ENCODE measurements at regions not wholly inside any gene's neighbourhood (a gene's known extent, or its start where the extent isn't known, plus 50 kb on each side); places are given as distances from the start of the nearest gene placed in this dataset.

DNA sequence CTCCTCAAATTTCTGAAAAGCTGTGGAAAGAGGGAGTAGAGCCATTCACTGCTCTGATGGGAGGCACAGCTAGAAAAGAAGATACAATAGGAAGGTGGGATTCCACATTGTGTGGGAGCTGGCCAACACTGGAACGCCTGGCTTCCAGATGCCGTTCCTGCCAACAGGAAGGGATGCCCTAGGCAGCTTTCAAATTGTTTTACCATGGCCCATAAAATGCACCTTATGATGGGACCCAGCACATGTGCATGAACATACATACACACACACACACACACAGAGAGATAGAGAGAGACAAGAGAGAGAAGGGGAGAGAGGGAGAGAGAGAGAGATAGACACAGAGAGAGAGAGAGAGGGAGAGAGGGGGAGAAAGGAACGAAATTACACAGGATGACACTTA, 86.1 kb upstream of the BZW1 start:
- Histone ChIP-seq H3K27ac (ENCODE audit: poor library complexity, severe bottlenecking) (no peak overlapping the region), H3K36me3 (ENCODE audit: low read depth) (no peaks in the 10 kb centered on the region), H3K4me1 (ENCODE audit: insufficient read depth, poor library complexity, severe bottlenecking) (no peaks in the 10 kb centered on the region), H3K4me3 (ENCODE audit: severe bottlenecking) (no peak overlapping the region), H3K9me3 (ENCODE audit: severe bottlenecking) (no peaks in the 10 kb centered on the region), H3K27me3 (ENCODE audit: insufficient read depth, poor library complexity, severe bottlenecking) (no peaks in the 10 kb centered on the region)
- TF ChIP-seq, protein P1, sequence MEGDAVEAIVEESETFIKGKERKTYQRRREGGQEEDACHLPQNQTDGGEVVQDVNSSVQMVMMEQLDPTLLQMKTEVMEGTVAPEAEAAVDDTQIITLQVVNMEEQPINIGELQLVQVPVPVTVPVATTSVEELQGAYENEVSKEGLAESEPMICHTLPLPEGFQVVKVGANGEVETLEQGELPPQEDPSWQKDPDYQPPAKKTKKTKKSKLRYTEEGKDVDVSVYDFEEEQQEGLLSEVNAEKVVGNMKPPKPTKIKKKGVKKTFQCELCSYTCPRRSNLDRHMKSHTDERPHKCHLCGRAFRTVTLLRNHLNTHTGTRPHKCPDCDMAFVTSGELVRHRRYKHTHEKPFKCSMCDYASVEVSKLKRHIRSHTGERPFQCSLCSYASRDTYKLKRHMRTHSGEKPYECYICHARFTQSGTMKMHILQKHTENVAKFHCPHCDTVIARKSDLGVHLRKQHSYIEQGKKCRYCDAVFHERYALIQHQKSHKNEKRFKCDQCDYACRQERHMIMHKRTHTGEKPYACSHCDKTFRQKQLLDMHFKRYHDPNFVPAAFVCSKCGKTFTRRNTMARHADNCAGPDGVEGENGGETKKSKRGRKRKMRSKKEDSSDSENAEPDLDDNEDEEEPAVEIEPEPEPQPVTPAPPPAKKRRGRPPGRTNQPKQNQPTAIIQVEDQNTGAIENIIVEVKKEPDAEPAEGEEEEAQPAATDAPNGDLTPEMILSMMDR (IDR thresholded peaks at IDR 0.05; ENCODE audit: poor library complexity, severe bottlenecking) = no peak
- DNase-seq (ENCODE audit: low spot score) (no peak), ATAC-seq (ENCODE audit: low read depth) (no peak)

DNA sequence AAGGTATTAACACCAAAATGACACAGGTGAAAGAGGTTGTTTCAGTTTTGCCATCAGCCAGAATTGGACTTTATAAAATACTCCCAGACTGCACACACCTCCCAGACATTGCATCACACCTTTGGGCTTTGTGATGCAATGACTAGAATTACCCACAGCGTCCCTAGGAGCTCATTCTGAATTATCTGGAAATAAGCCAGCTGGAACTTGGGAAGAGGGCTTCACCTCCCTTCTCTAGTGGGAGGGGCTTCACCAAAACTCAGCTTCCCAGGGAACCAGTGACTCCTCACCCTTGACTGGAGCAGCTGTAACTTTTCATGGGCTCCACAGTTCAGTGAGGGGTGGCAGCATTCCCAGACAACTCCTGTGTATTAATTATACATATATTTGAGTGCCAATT, 83.1 kb upstream of the BZW1 start:
- no peaks in the 10 kb centered on the region for H3K27me3 ChIP-seq (ENCODE audit: insufficient read depth, poor library complexity, severe bottlenecking)
- H3K4me3 ChIP-seq (ENCODE audit: severe bottlenecking) = no peak overlapping the region
- ATAC-seq (ENCODE audit: low read depth) (peak; percentile 64; the same call in 2 of the 3 replicates), DNase-seq (ENCODE audit: low spot score) (no peak)
- no peaks in the 10 kb centered on the region for H3K9me3 ChIP-seq (ENCODE audit: severe bottlenecking)
- no peaks in the 10 kb centered on the region for H3K4me1 ChIP-seq (ENCODE audit: insufficient read depth, poor library complexity, severe bottlenecking)
- H3K36me3 ChIP-seq (ENCODE audit: low read depth) = no peaks in the 10 kb centered on the region
- no peak overlapping the region for H3K27ac ChIP-seq (ENCODE audit: poor library complexity, severe bottlenecking)
- TF ChIP-seq, protein P1 (IDR thresholded peaks at IDR 0.05; ENCODE audit: poor library complexity, severe bottlenecking) = no peak

DNA sequence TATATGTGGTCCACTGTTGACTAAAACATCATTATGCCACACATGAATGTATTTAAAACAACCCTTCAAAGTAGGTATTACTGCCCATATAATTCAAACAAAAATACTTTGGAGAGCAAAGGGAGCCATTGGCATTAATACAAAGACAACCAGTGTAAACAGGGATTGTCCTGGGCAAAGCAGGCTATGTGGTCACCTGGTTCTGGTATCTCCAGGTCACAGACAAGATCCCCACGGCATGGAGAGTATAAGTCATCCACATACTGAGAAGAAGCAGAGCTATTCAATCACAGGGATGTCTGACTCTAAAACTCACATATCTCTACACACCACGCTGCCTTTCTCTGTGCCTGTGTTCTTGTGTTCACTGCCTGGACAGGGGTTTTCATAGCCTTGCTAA, 81.4 kb upstream of the BZW1 start:
- Histone ChIP-seq H3K27me3 (ENCODE audit: insufficient read depth, poor library complexity, severe bottlenecking) (no peaks in the 10 kb centered on the region), H3K36me3 (ENCODE audit: low read depth) (no peaks in the 10 kb centered on the region), H3K27ac (ENCODE audit: poor library complexity, severe bottlenecking) (no peak overlapping the region), H3K4me1 (ENCODE audit: insufficient read depth, poor library complexity, severe bottlenecking) (no peaks in the 10 kb centered on the region), H3K4me3 (ENCODE audit: severe bottlenecking) (no peak overlapping the region), H3K9me3 (ENCODE audit: severe bottlenecking) (no peaks in the 10 kb centered on the region)
- ATAC-seq (ENCODE audit: low read depth) (no peak), DNase-seq (ENCODE audit: low spot score) (no peak)
- TF ChIP-seq, protein P1 (IDR thresholded peaks at IDR 0.05; ENCODE audit: poor library complexity, severe bottlenecking) = no peak

DNA sequence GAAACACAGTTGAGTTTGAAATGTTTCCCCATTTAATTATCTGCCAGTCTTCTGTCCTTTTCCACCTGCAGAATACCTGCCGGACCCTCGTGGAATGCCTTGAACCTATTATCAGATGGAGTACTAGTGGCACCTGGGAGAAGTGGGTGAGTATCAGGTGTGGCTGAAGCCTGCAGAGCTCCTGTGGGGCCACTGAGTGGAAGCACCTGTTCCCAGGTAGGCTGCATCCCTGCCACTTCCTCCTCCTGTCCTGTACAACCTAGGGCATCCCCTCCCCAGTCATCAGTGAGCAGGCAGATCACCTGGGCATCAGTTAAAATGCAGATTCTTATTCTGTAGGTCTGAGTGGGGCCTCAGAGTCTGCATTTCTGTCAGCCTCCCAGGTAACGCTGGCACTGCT, 80.8 kb upstream of the BZW1 start:
- DNase-seq (ENCODE audit: low spot score) (no peak), ATAC-seq (ENCODE audit: low read depth) (no peak)
- Histone ChIP-seq H3K9me3 (ENCODE audit: severe bottlenecking) (no peaks in the 10 kb centered on the region), H3K27ac (ENCODE audit: poor library complexity, severe bottlenecking) (no peak overlapping the region), H3K4me3 (ENCODE audit: severe bottlenecking) (no peak overlapping the region), H3K4me1 (ENCODE audit: insufficient read depth, poor library complexity, severe bottlenecking) (no peaks in the 10 kb centered on the region), H3K27me3 (ENCODE audit: insufficient read depth, poor library complexity, severe bottlenecking) (no peaks in the 10 kb centered on the region), H3K36me3 (ENCODE audit: low read depth) (no peaks in the 10 kb centered on the region)
- TF ChIP-seq, protein P1 (IDR thresholded peaks at IDR 0.05; ENCODE audit: poor library complexity, severe bottlenecking) = no peak

DNA sequence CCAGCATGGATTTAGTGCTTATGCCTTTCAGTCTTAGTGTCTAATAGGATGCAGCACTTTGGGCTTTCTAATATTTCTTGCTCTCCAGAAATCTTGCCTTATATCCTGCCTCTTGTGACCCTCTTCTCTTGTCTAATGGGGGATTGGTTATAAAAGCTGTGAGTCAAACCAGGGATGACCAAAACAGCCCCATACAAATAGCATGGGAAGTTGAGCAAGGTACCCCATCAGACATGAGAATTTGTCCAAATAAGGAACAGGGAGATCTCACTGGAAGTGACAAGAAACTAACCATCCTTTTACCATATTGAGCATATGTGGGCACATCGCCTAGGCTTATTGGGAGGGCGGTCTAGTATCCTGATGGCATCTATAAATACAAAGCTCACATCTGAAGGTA, 78.8 kb upstream of the BZW1 start:
- TF ChIP-seq, protein P1 (IDR thresholded peaks at IDR 0.05; ENCODE audit: poor library complexity, severe bottlenecking) = no peak
- no peak for ATAC-seq (ENCODE audit: low read depth)
- Histone ChIP-seq H3K4me1 (ENCODE audit: insufficient read depth, poor library complexity, severe bottlenecking) (no peaks in the 10 kb centered on the region), H3K4me3 (ENCODE audit: severe bottlenecking) (no peak overlapping the region), H3K27ac (ENCODE audit: poor library complexity, severe bottlenecking) (no peak overlapping the region), H3K9me3 (ENCODE audit: severe bottlenecking) (no peaks in the 10 kb centered on the region), H3K27me3 (ENCODE audit: insufficient read depth, poor library complexity, severe bottlenecking) (no peaks in the 10 kb centered on the region), H3K36me3 (ENCODE audit: low read depth) (no peaks in the 10 kb centered on the region)
- no peak for DNase-seq (ENCODE audit: low spot score)

Data from RWPE2 (cell line).